Activated effector memory CD4-positive, alpha-beta T cell treated with anti-CD3 and anti-CD28 coated beads, Interleukin-2, amount 50 U/mL, for 16 hours (primary cell): ENCODE measurements at regions not wholly inside any gene's neighbourhood (a gene's known extent, or its start where the extent isn't known, plus 50 kb on each side); places are given as distances from the start of the nearest gene placed in this dataset.
A peak's percentile ranks its signal among the peaks of the same experiment; 100 is the strongest.

Experiments used
- DNase-seq: peaks from one replicate; pipeline ENCODE4 v3.0.0-alpha.2; 2020

DNA sequence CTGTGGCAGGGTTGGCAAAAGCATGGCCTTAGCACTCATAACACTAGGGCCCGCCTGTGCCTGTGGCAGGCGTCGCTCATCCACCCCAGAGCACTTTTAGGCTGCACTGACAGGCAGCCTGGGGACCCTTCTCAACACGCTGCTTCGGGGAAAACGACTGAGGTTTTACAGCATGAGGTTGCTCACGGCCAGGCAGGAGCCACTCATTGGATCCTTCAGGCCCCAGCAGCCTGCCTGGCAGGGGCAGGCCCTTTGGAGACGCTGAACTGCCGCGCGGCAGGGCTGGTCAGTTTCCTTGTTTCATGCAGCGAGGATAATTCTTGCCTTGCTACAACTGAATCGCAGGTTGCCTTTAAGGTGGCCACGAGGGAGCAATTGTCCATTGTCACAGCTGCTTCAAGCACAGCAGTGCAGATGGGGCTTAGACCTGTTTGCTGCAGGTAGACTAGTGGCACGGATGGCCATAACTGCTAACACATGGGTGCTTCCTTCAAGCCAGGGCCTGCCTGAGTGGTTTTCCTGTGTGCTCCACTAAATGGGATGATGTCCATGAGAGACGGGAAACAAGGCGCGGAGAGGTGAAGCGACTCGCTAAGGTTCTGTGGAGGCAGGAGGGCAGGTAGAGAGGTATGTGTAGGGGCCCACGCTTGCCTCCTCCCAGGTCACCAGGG, 49.9 kb upstream of the HS6ST1 start:
- peak; percentile 59 for DNase-seq

DNA sequence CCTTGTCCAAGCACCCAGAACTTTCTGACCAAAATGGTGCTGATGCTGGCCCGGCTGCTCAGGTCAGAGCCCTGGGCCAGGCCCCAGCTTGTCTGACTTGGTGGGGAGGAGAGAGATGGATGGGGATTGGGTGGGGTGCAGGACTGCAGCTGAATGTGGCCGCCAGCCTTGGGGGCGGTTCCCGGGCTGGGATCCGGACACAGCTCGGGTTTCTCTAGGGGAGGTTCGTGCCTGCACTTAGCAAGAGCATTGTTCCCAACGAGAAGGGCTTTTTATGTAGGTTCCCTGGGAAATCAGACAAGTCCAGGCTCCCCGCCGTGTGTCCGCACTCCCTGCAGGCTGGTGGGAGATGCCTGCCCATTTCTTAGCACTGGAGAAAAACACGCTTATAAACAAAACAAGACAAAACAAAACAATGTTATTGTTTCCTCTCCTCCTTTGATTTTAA, 50.5 kb upstream of the HS6ST1 start:
- peak; percentile 47 for DNase-seq

GRCh38 chr2:128369602-128370467, 51.2 kb upstream of the HS6ST1 start:
- DNase-seq: peak; percentile 42

DNA sequence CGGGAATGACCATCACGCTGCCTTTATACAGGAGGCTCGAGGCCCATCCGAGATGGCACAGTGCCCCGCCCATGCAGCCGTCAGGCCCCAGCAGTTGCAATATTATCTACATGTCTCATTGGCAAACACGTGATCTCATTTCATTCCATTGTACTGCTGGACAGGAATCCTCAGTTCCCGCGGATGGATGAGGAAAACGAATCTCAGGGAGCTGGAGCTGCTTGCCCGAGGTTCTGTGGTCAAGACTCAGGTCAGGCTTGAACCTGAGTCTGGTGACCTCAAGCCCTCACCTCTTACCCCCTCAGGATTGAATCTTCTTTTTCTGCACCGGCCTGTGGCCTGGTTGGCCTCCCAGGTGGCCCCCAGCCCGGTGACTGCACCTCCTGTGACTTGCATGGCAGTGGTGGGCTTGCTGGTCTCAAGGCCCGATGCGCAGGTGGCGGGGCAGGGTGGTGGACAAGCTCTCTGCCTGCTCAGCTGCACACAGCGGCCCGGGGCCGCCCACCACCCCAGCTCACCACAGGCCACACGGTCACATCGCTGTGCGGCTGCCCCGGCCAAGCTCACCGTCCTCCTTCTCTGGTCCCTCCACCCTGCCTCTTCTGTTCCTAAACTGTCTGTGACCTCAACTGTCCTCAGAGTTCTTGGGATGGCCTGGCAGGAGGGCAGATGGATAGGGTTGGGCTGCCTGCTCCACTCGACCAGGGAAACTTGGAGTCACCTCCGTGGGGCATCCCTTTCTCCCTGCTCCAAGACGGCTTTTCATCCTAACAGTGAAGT, 52.0 kb upstream of the HS6ST1 start:
- peak; percentile 37 for DNase-seq

DNA sequence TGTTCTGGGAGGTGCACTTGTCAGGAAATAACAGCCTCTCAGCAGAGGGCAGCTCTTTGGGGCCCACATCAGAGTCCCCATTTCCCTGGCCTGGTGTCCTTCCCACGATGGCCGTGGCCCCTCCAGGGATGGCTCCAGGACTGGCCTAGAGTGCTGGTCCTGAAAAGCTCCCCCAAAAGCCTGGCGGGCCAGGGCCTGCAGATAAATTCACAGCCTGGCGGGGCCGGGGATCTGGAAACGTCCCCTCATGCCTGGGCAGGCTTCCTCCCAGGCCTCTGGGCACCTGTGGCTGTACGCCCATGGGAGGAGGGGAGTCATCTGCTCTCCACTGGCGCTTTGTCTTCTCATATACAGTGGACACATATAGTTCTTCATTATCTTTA, 52.6 kb upstream of the HS6ST1 start:
- peak; percentile 33 for DNase-seq

- DNase-seq: peak; percentile 41
Observed at GRCh38 chr2:128371648-128372345, 53.1 kb upstream of the HS6ST1 start.

DNA sequence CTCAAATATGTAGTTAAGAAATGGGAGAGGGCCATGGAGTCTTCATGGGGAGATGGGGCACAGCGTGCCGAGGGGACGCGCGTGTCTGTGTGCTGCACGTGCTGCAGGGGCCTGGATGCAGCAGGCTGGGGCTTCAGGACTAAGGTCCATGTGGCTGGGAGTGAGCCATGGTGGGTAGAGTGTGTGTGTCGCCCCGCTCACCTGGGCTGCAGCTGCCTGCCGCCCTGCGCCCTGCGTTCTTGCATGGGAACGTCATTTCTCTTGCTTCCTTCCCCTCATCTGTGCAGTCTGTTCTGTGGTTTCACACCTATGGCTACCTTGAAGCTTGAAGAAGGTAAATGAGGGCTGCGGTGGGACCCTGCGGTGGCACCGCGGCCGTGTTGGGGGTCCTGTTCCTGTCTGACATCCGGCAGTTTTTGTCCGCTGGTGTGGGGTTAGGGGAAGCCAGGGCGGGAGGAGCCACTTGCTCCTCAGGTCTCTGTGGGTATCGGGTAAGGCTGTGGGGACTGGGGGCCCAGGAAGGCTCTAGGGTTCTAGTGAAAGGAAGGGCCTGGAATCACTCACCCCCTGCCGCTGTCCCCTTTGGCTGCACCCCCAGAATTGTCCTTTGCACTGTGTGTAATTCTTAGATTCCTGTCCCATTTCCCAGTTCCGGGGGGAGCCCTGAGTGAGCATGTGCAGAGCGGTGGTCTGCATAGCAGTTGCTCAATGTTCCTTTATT, 54.1 kb upstream of the HS6ST1 start:
- peak; percentile 60 for DNase-seq

- peak; percentile 54 for DNase-seq
Observed at GRCh38 chr2:128373451-128374000, 54.9 kb upstream of the HS6ST1 start.

DNA sequence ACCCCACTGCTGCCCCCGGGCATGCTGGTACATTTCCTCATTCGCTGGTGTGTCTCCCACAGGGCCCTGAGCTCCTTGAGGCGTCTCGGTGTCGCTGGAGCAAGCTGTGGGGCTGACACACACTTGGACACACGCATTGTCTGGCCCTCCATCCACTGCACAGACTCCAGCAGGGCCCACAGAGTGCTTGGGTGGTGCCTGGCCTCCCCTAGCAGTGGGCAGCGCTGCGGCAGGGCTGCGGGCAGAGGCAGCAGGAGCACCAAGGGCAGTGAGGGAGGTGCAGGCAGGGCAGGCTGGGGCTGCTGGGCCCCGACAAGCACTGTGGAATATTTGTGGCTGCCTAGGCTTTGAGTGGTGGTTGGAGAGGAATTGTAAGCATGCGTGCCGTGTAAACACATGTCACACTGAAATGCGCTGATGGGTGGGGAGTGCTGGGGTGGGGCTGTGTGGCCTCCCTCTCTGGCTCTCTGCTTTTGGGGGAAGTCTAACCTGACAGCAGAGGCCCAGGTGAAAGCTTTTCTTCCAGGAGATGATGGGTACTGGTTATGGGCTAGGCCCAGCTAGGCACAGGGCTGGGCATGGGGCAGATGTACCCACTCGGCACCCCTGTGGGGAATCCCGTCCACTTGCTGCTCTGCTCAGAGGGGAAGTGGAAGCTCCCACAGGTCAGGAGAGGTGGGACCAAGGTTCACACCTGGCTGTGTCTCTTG, 55.5 kb upstream of the HS6ST1 start:
- DNase-seq: peak; percentile 55

GRCh38 chr2:128374711-128375413, 56.2 kb upstream of the HS6ST1 start:
- DNase-seq: peak; percentile 60

DNA sequence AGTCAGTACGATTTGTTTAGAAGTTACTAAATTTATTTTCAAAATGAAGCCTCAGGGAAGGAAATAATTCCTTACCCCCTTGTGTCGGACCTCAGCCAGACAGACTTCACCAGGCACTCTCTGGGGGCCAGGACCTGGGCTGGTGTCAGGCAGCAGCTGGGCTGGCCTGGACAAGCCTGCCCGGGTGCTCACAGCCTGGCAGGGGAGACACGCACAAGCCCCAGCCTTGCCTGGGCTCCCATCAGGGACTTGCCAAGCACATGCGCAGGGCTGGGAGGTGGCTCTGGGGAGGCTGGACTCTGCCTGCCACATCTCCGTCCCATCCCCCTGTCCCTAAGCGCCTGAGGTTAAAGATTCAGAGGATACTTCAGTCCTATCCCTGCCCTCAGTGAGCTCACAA, 56.8 kb upstream of the HS6ST1 start:
- DNase-seq: peak; percentile 57

- DNase-seq: peak; percentile 53
Observed at GRCh38 chr2:128376241-128377041, 57.8 kb upstream of the HS6ST1 start.

- DNase-seq: peak; percentile 58
Observed at GRCh38 chr2:128377071-128377910, 58.6 kb upstream of the HS6ST1 start.

DNA sequence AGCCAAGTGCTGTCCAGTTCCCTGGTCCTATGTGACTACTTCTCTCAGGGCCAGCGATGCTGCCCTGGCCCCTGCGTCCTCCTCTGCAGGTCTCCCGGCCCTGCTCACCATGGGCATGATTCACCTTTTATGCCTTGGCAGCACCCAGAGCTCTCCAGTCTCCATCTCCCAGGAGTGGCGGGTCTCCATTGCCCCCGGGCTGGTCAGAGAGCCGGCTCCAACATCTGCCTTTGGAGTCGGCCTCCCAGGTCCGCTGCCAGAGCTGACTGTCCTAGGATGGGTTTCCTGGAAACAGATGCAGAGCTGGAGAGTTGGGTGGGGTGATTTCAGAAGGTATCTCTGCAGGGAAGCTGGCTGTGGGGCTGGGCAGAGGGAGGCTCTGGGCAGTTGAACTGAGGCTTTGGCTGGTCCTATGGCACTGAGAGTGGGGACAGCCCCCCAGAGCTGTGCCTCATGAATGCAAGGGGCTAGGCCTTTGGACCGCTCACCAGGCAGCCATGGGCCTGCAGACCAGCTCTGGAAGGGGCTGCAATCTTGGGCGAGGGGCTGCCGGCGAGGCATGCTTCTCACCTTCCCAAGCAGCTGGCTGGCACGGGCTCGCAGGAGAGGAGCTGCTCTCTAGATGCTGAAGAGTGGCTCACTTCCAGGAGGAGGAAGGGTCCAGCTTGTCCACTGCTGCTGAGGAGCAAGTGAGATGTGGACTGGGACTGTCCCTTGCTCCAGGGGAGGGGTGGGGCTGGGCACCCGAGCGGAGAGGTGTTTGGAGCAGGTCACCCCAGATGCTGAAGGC, 59.8 kb upstream of the HS6ST1 start:
- DNase-seq: peak; percentile 60

GRCh38 chr2:128379021-128380015, 60.6 kb upstream of the HS6ST1 start:
- DNase-seq: peak; percentile 47
